ENCODE measurements at regions not wholly inside any gene's neighbourhood (a gene's known extent, or its start where the extent isn't known, plus 50 kb on each side); places are given as distances from the start of the nearest gene placed in this dataset.

DNA sequence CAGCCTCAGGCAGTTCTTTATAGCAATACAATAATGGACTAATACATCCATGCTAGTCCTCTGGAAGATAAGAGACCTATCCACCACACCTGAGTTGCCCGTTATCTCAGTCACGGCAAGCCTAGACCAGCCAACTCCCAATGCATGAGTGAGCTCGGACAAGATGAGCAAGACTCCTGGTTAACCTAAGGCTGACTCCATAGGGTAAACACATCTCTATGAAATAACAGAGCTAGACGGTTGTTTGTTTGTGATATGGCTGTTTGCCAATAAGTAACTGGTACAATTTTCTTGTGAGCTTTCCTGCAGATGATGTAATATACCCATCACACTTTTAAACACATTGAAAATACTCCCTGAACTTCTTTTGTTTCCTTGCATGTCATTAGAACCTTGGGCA, 70.6 kb upstream of the PHACTR1 start:
- TF ChIP-seq, protein P1, sequence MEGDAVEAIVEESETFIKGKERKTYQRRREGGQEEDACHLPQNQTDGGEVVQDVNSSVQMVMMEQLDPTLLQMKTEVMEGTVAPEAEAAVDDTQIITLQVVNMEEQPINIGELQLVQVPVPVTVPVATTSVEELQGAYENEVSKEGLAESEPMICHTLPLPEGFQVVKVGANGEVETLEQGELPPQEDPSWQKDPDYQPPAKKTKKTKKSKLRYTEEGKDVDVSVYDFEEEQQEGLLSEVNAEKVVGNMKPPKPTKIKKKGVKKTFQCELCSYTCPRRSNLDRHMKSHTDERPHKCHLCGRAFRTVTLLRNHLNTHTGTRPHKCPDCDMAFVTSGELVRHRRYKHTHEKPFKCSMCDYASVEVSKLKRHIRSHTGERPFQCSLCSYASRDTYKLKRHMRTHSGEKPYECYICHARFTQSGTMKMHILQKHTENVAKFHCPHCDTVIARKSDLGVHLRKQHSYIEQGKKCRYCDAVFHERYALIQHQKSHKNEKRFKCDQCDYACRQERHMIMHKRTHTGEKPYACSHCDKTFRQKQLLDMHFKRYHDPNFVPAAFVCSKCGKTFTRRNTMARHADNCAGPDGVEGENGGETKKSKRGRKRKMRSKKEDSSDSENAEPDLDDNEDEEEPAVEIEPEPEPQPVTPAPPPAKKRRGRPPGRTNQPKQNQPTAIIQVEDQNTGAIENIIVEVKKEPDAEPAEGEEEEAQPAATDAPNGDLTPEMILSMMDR (IDR thresholded peaks at IDR 0.05 in 8 of 11, conservative IDR thresholded peaks at IDR 0.05 in 3 of 11), result no peak
- TF ChIP-seq POLR2A (IDR thresholded peaks at IDR 0.05) (no peak), POLR2AphosphoS5 (IDR thresholded peaks at IDR 0.05) (no peak)

Data from spleen (tissue), 7 donors.